GM18511 (cell line): ENCODE measurements at regions not wholly inside any gene's neighbourhood (a gene's known extent, or its start where the extent isn't known, plus 50 kb on each side); places are given as distances from the start of the nearest gene placed in this dataset.
"Not testable (repeated sequence)": the region's sequence is repeated elsewhere in the genome, so short reads cannot be mapped to it uniquely, and the experiment has no call there.

Experiments
- ATAC-seq: cut with Tn5 transposase; IDR thresholded peaks from one replicate; pipeline ENCODE4 v1.9.1; 2021; ENCODE audit warnings: mild to moderate bottlenecking, moderate library complexity; ENCODE audit not compliant: unreplicated experiment

- ATAC-seq, result no peak
These were observed 82.3 kb downstream of the MAGEE1 start for GRCh38 chrX:76509775-76510174.

GRCh38 chrX:76517544-76517943 is 90.0 kb downstream of the MAGEE1 start:
- no peak for ATAC-seq

GRCh38 chrX:76520273-76521054 is 93.0 kb downstream of the MAGEE1 start:
- no peak for ATAC-seq

GRCh38 chrX:76535675-76536074 is 108.2 kb downstream of the MAGEE1 start:
- ATAC-seq, result not testable (repeated sequence)

- no peak for ATAC-seq
These were observed 111.3 kb downstream of the MAGEE1 start for GRCh38 chrX:76538860-76539259.

- not testable (repeated sequence) for ATAC-seq
These were observed 115.9 kb downstream of the MAGEE1 start for GRCh38 chrX:76543381-76543780.

- no peak for ATAC-seq
These were observed 122.5 kb downstream of the MAGEE1 start for GRCh38 chrX:76550016-76550415.

GRCh38 chrX:76555269-76555668 is 127.8 kb downstream of the MAGEE1 start:
- no peak for ATAC-seq

- ATAC-seq, result peak; percentile 51
These were observed 128.3 kb downstream of the MAGEE1 start for GRCh38 chrX:76555816-76556215.

- ATAC-seq, result not testable (repeated sequence)
These were observed 137.3 kb downstream of the MAGEE1 start for GRCh38 chrX:76564842-76565241.

GRCh38 chrX:76605390-76605789 is 177.9 kb downstream of the MAGEE1 start:
- no peak for ATAC-seq

GRCh38 chrX:76617020-76617419 is 189.5 kb downstream of the MAGEE1 start:
- no peak for ATAC-seq

- no peak for ATAC-seq
These were observed 216.1 kb downstream of the MAGEE1 start for GRCh38 chrX:76643590-76643989.

- not testable (repeated sequence) for ATAC-seq
These were observed 223.9 kb downstream of the MAGEE1 start for GRCh38 chrX:76651369-76651768.

- ATAC-seq, result no peak
These were observed 230.0 kb downstream of the MAGEE1 start for GRCh38 chrX:76657499-76657898.
